HL-60 (cell line): ENCODE measurements at regions not wholly inside any gene's neighbourhood (a gene's known extent, or its start where the extent isn't known, plus 50 kb on each side); places are given as distances from the start of the nearest gene placed in this dataset.

Source experiments
- DNase-seq, 2 experiments: peaks; one replicate each; pipeline ENCODE4 v3.0.0-alpha.2; 2010 to 2020; ENCODE audit warnings: low read depth in 1 of 2, low spot score in 1 of 2
- H3K27ac ChIP-seq: fragments of 250-450 bp; sonication (Bioruptor Pico); replicated peaks from 2 replicates; pipeline ENCODE4 v1.5.1; 2020; ENCODE audit warnings: mild to moderate bottlenecking, moderate library complexity
- H3K27me3 ChIP-seq: fragments of 250-450 bp; sonication (Bioruptor Pico); 2 replicates; pipeline ENCODE4 v1.5.1; 2021; ENCODE audit warnings: mild to moderate bottlenecking, moderate library complexity; ENCODE audit not compliant: insufficient read depth, poor library complexity, severe bottlenecking
- H3K4me3 ChIP-seq: replicated peaks from 2 replicates; pipeline ENCODE4 v1.5.1; 2011; ENCODE audit warnings: mild to moderate bottlenecking, control low read depth, low read length; ENCODE audit not compliant: insufficient read depth
- GABPA ChIP-seq: IDR thresholded peaks from 2 replicates; pipeline ENCODE4 v1.6.1; 2012; ENCODE audit warnings: low read depth
- POLR2AphosphoS5 ChIP-seq: IDR thresholded peaks from 2 replicates; pipeline ENCODE4 v1.6.1; 2012; ENCODE audit warnings: low read depth
- SPI1 ChIP-seq: IDR thresholded peaks from 2 replicates; pipeline ENCODE4 v1.6.1; 2012; ENCODE audit warnings: low read depth, mild to moderate bottlenecking, borderline replicate concordance
- TF ChIP-seq, protein P1 (sequence below): IDR thresholded peaks from one replicate; pipeline ENCODE4 v1.5.1; 2011; ENCODE audit warnings: low read length, control low read depth, inconsistent platforms; ENCODE audit not compliant: insufficient read depth
- TF ChIP-seq, protein P2 (sequence below): IDR thresholded peaks from 2 replicates; pipeline ENCODE4 v1.6.1; 2012; ENCODE audit warnings: low read depth; ENCODE audit not compliant: insufficient replicate concordance

DNA sequence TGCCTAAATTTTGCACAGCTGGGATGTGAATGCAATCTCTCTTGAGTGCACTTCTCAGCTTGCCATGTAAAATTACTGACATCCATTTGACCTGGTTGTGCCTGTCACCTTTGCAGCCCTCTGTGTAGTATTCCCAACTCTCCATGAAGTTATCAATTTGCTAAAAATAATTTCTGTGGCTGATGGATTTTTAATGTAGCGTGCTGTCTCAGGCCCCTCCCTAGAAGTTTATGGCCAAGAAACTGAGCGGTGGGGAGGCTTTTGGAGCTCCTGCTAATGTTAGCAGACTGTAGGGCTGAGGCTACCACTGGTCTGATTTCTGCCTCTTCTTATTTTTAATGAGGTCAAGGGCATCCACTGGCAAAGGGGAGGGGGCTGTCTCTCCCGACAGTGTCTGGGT is 577.0 kb upstream of the DPP6 start:
- Histone ChIP-seq H3K27ac (no peak overlapping the region), H3K4me3 (no peak overlapping the region), H3K27me3 (no peaks in the 10 kb centered on the region)
- DNase-seq = no peak
- TF ChIP-seq, protein P1, sequence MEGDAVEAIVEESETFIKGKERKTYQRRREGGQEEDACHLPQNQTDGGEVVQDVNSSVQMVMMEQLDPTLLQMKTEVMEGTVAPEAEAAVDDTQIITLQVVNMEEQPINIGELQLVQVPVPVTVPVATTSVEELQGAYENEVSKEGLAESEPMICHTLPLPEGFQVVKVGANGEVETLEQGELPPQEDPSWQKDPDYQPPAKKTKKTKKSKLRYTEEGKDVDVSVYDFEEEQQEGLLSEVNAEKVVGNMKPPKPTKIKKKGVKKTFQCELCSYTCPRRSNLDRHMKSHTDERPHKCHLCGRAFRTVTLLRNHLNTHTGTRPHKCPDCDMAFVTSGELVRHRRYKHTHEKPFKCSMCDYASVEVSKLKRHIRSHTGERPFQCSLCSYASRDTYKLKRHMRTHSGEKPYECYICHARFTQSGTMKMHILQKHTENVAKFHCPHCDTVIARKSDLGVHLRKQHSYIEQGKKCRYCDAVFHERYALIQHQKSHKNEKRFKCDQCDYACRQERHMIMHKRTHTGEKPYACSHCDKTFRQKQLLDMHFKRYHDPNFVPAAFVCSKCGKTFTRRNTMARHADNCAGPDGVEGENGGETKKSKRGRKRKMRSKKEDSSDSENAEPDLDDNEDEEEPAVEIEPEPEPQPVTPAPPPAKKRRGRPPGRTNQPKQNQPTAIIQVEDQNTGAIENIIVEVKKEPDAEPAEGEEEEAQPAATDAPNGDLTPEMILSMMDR = no peak
- TF ChIP-seq, protein P2, sequence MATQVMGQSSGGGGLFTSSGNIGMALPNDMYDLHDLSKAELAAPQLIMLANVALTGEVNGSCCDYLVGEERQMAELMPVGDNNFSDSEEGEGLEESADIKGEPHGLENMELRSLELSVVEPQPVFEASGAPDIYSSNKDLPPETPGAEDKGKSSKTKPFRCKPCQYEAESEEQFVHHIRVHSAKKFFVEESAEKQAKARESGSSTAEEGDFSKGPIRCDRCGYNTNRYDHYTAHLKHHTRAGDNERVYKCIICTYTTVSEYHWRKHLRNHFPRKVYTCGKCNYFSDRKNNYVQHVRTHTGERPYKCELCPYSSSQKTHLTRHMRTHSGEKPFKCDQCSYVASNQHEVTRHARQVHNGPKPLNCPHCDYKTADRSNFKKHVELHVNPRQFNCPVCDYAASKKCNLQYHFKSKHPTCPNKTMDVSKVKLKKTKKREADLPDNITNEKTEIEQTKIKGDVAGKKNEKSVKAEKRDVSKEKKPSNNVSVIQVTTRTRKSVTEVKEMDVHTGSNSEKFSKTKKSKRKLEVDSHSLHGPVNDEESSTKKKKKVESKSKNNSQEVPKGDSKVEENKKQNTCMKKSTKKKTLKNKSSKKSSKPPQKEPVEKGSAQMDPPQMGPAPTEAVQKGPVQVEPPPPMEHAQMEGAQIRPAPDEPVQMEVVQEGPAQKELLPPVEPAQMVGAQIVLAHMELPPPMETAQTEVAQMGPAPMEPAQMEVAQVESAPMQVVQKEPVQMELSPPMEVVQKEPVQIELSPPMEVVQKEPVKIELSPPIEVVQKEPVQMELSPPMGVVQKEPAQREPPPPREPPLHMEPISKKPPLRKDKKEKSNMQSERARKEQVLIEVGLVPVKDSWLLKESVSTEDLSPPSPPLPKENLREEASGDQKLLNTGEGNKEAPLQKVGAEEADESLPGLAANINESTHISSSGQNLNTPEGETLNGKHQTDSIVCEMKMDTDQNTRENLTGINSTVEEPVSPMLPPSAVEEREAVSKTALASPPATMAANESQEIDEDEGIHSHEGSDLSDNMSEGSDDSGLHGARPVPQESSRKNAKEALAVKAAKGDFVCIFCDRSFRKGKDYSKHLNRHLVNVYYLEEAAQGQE = no peak
- TF ChIP-seq POLR2AphosphoS5 = no peak
- TF ChIP-seq SPI1 = no peak
- no peak for TF ChIP-seq GABPA

GRCh38 chr7:153476166-153476565 is 576.0 kb upstream of the DPP6 start:
- DNase-seq = no peak
- TF ChIP-seq GABPA = no peak
- TF ChIP-seq POLR2AphosphoS5 = no peak
- TF ChIP-seq, protein P1 = no peak
- TF ChIP-seq, protein P2 = no peak
- TF ChIP-seq SPI1 = no peak
- H3K4me3 ChIP-seq = no peak overlapping the region
- H3K27me3 ChIP-seq = no peaks in the 10 kb centered on the region
- H3K27ac ChIP-seq = no peak overlapping the region

DNA sequence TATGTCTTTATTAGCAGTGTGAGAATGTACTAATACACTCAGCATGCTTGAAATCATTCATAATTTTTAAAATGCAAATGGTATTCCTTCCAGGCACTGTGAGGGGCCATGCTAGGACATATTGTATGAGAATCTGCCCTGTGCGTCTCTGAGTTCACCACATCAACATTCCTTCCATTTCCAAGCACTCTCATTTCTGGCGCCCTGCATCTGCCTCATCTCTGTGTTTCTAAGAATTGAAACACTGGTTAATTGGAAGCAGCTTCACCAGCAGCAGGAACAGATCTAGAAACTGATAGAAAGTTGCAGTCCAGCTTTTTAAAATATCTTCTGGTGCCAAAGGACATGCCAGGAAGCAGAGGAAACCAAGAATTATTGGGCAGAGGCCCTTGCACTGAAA is 555.9 kb upstream of the DPP6 start:
- Histone ChIP-seq H3K4me3 (no peak overlapping the region), H3K27ac (no peak overlapping the region), H3K27me3 (no peaks in the 10 kb centered on the region)
- TF ChIP-seq POLR2AphosphoS5 = no peak
- TF ChIP-seq, protein P1 = no peak
- no peak for TF ChIP-seq GABPA
- TF ChIP-seq, protein P2 = no peak
- no peak for TF ChIP-seq SPI1
- DNase-seq = no peak
